HCT116 (cell line): ENCODE measurements at regions not wholly inside any gene's neighbourhood (a gene's known extent, or its start where the extent isn't known, plus 50 kb on each side); places are given as distances from the start of the nearest gene placed in this dataset.

Experiments
- CTCF ChIP-seq, 3 experiments: fragments of 200-600 bp in 1 of 3; sonication (generic) in 1 of 3; IDR thresholded peaks in 2 of 3; conservative IDR thresholded peaks in 1 of 3; 2 replicates each; pipeline ENCODE4 v1.5.1; 2012 to 2017; ENCODE audit warnings: low read depth in 2 of 3, low read length in 2 of 3, antibody characterized with exemption in 1 of 3, borderline replicate concordance in 1 of 3, control low read depth in 1 of 3, mild to moderate bottlenecking in 1 of 3, mixed read lengths in 1 of 3, mixed run types in 1 of 3, moderate library complexity in 1 of 3; ENCODE audit not compliant: insufficient read depth in 1 of 3
- POLR2A ChIP-seq: IDR thresholded peaks from 2 replicates; pipeline ENCODE4 v1.7.0; 2011; ENCODE audit warnings: borderline replicate concordance; ENCODE audit not compliant: insufficient read depth, insufficient read length; ENCODE audit errors: extremely low read depth
- REST ChIP-seq: IDR thresholded peaks from 2 replicates; pipeline ENCODE4 v1.6.1; 2012; ENCODE audit warnings: low read depth

- no peak for TF ChIP-seq CTCF (IDR thresholded peaks at IDR 0.05 in 2 of 3, conservative IDR thresholded peaks at IDR 0.05 in 1 of 3; ENCODE audit: borderline replicate concordance in 1 of 3, insufficient read depth in 1 of 3, low read depth in 2 of 3, low read length in 2 of 3)
- no peak for TF ChIP-seq REST
- no peak for TF ChIP-seq POLR2A
These were observed 641.6 kb downstream of the SH2D4B start for GRCh38 chr10:81179324-81179723.
